ENCODE measurements at regions not wholly inside any gene's neighbourhood (a gene's known extent, or its start where the extent isn't known, plus 50 kb on each side); places are given as distances from the start of the nearest gene placed in this dataset.
"Not testable (repeated sequence)": the region's sequence is repeated elsewhere in the genome, so short reads cannot be mapped to it uniquely, and the experiment has no call there.

GRCh38 chr6:126723541-126724170 lies 383.7 kb downstream of the CENPW start:
- ATAC-seq (no peak), DNase-seq (no peak)
- Mint-ChIP-seq H3K27me3 (no peaks in the 10 kb centered on the region), H3K4me3 (no peak overlapping the region), H3K27ac (no peak overlapping the region), H3K4me1 (no peaks in the 10 kb centered on the region), H3K36me3 (ENCODE audit: low read depth) (no peaks in the 10 kb centered on the region), H3K9me3 (ENCODE audit: low read depth) (peaks cover 4% of the 10 kb centered on the region)
- CTCF ChIA-PET = no interaction called here
- POLR2A ChIA-PET = no interaction called here
- intact Hi-C loops (cut with DNase I, micrococcal nuclease) = no loop called here

GRCh38 chr6:126724821-126725220 lies 384.9 kb downstream of the CENPW start:
- POLR2A ChIA-PET = no interaction called here
- H3K4me3 Mint-ChIP-seq = no peak overlapping the region
- DNase-seq = no peak

GRCh38 chr6:126726454-126726853 lies 386.5 kb downstream of the CENPW start:
- H3K27me3 Mint-ChIP-seq; POLR2A ChIA-PET; CTCF ChIA-PET; ATAC-seq; DNase-seq; intact Hi-C loops (cut with DNase I, micrococcal nuclease); H3K9me3 Mint-ChIP-seq (ENCODE audit: low read depth); H3K27ac Mint-ChIP-seq; H3K4me3 Mint-ChIP-seq; H3K36me3 Mint-ChIP-seq (ENCODE audit: low read depth); H3K4me1 Mint-ChIP-seq: not testable (repeated sequence)

More at GRCh38 chr6:126724821-126725220, 384.9 kb downstream of the CENPW start:
- no peaks in the 10 kb centered on the region for H3K4me1 Mint-ChIP-seq
- ATAC-seq = no peak
- H3K27me3 Mint-ChIP-seq = no peaks in the 10 kb centered on the region
- CTCF ChIA-PET = no interaction called here
- peaks cover 9% of the 10 kb centered on the region for H3K9me3 Mint-ChIP-seq (ENCODE audit: low read depth)
- intact Hi-C loops (cut with DNase I, micrococcal nuclease) = no loop called here
- H3K27ac Mint-ChIP-seq = no peak overlapping the region
- H3K36me3 Mint-ChIP-seq (ENCODE audit: low read depth) = no peaks in the 10 kb centered on the region

- CTCF ChIA-PET = interaction anchor here (1.3 kb wide), 1 partner anchor 10 kb away, joined by 5 read pairs; no protein-coding TSS in a partner anchor
- H3K27ac Mint-ChIP-seq = no peak overlapping the region
- no peaks in the 10 kb centered on the region for H3K27me3 Mint-ChIP-seq
- H3K4me1 Mint-ChIP-seq = no peaks in the 10 kb centered on the region
- no peaks in the 10 kb centered on the region for H3K36me3 Mint-ChIP-seq (ENCODE audit: low read depth)
- DNase-seq (no peak), ATAC-seq (no peak)
- no peak overlapping the region for H3K4me3 Mint-ChIP-seq
- intact Hi-C loops (cut with DNase I, micrococcal nuclease) = no loop called here
- peaks cover 3% of the 10 kb centered on the region for H3K9me3 Mint-ChIP-seq (ENCODE audit: low read depth)
- POLR2A ChIA-PET = no interaction called here
These were observed 380.3 kb upstream of the RSPO3 start for GRCh38 chr6:126738146-126738545.

- DNase-seq (no peak), ATAC-seq (no peak)
- Mint-ChIP-seq H3K4me3 (no peak overlapping the region), H3K9me3 (ENCODE audit: low read depth) (peaks cover 3% of the 10 kb centered on the region), H3K36me3 (ENCODE audit: low read depth) (no peaks in the 10 kb centered on the region), H3K27ac (no peak overlapping the region), H3K4me1 (no peaks in the 10 kb centered on the region), H3K27me3 (no peaks in the 10 kb centered on the region)
- intact Hi-C loops (cut with DNase I, micrococcal nuclease) = no loop called here
- POLR2A ChIA-PET = interaction anchor here (0.6 kb wide), 1 partner anchor 1223 kb away, joined by 5 read pairs; no protein-coding TSS in a partner anchor
- CTCF ChIA-PET = interaction anchor here (1.3 kb wide), 1 partner anchor 9 kb away, joined by 5 read pairs; no protein-coding TSS in a partner anchor
These were observed 379.8 kb upstream of the RSPO3 start for GRCh38 chr6:126738641-126739040.

- ChIA-PET POLR2A (no interaction called here), CTCF (no interaction called here)
- no peaks in the 10 kb centered on the region for H3K4me1 Mint-ChIP-seq
- no peaks in the 10 kb centered on the region for H3K27me3 Mint-ChIP-seq
- H3K36me3 Mint-ChIP-seq (ENCODE audit: low read depth) = no peaks in the 10 kb centered on the region
- H3K9me3 Mint-ChIP-seq (ENCODE audit: low read depth) = no peaks in the 10 kb centered on the region
- ATAC-seq (no peak), DNase-seq (no peak)
- no peak overlapping the region for H3K27ac Mint-ChIP-seq
- intact Hi-C loops (cut with DNase I, micrococcal nuclease) = no loop called here
- no peak overlapping the region for H3K4me3 Mint-ChIP-seq
These were observed 375.4 kb upstream of the RSPO3 start for GRCh38 chr6:126743076-126743475.

GRCh38 chr6:126747728-126748540 lies 370.5 kb upstream of the RSPO3 start:
- H3K4me1 Mint-ChIP-seq = no peaks in the 10 kb centered on the region
- ATAC-seq (no peak), DNase-seq (no peak)
- no peaks in the 10 kb centered on the region for H3K36me3 Mint-ChIP-seq (ENCODE audit: low read depth)
- CTCF ChIA-PET = interaction anchor here (1.8 kb wide), 1 partner anchor 10 kb away, joined by 5 read pairs; no protein-coding TSS in a partner anchor
- H3K27me3 Mint-ChIP-seq = no peaks in the 10 kb centered on the region
- POLR2A ChIA-PET = no interaction called here
- intact Hi-C loops (cut with DNase I, micrococcal nuclease) = no loop called here
- no peak overlapping the region for H3K27ac Mint-ChIP-seq
- no peak overlapping the region for H3K4me3 Mint-ChIP-seq
- H3K9me3 Mint-ChIP-seq (ENCODE audit: low read depth) = peaks cover 8% of the 10 kb centered on the region

- CTCF ChIA-PET = no interaction called here
- H3K4me1 Mint-ChIP-seq = no peaks in the 10 kb centered on the region
- no peak overlapping the region for H3K27ac Mint-ChIP-seq
- intact Hi-C loops (cut with DNase I, micrococcal nuclease) = no loop called here
- no peak for DNase-seq
- H3K36me3 Mint-ChIP-seq (ENCODE audit: low read depth) = no peaks in the 10 kb centered on the region
- no peaks in the 10 kb centered on the region for H3K27me3 Mint-ChIP-seq
- no peak for ATAC-seq
- H3K4me3 Mint-ChIP-seq = no peak overlapping the region
- POLR2A ChIA-PET = no interaction called here
- peaks cover 10% of the 10 kb centered on the region for H3K9me3 Mint-ChIP-seq (ENCODE audit: low read depth)
These were observed 364.9 kb upstream of the RSPO3 start for GRCh38 chr6:126753606-126754005.

- CTCF ChIA-PET = no interaction called here
- Mint-ChIP-seq H3K27ac (no peak overlapping the region), H3K4me3 (no peak overlapping the region), H3K9me3 (ENCODE audit: low read depth) (no peaks in the 10 kb centered on the region), H3K4me1 (no peaks in the 10 kb centered on the region), H3K27me3 (peaks cover 2% of the 10 kb centered on the region), H3K36me3 (ENCODE audit: low read depth) (no peaks in the 10 kb centered on the region)
- intact Hi-C loops (cut with DNase I, micrococcal nuclease) = no loop called here
- DNase-seq (no peak), ATAC-seq (no peak)
- POLR2A ChIA-PET = no interaction called here
These were observed 356.6 kb upstream of the RSPO3 start for GRCh38 chr6:126761854-126762253.

- DNase-seq (no peak), ATAC-seq (no peak)
- Mint-ChIP-seq H3K9me3 (ENCODE audit: low read depth) (no peaks in the 10 kb centered on the region), H3K4me1 (no peaks in the 10 kb centered on the region), H3K27ac (no peak overlapping the region), H3K27me3 (peaks cover 2% of the 10 kb centered on the region), H3K36me3 (ENCODE audit: low read depth) (no peaks in the 10 kb centered on the region), H3K4me3 (no peak overlapping the region)
- intact Hi-C loops (cut with DNase I, micrococcal nuclease) = no loop called here
- ChIA-PET CTCF (interaction anchor here (1.0 kb wide), 1 partner anchor 317 kb away, joined by 3 read pairs; no protein-coding TSS in a partner anchor), POLR2A (no interaction called here)
These were observed 354.4 kb upstream of the RSPO3 start for GRCh38 chr6:126764104-126764503.

- intact Hi-C loops (cut with DNase I, micrococcal nuclease) = no loop called here
- H3K4me1 Mint-ChIP-seq = no peaks in the 10 kb centered on the region
- H3K27ac Mint-ChIP-seq = no peak overlapping the region
- POLR2A ChIA-PET = no interaction called here
- peaks cover 5% of the 10 kb centered on the region for H3K27me3 Mint-ChIP-seq
- DNase-seq (no peak), ATAC-seq (no peak)
- no peak overlapping the region for H3K4me3 Mint-ChIP-seq
- H3K36me3 Mint-ChIP-seq (ENCODE audit: low read depth) = no peaks in the 10 kb centered on the region
- no peaks in the 10 kb centered on the region for H3K9me3 Mint-ChIP-seq (ENCODE audit: low read depth)
- CTCF ChIA-PET = no interaction called here
These were observed 353.8 kb upstream of the RSPO3 start for GRCh38 chr6:126764671-126765070.

GRCh38 chr6:126766820-126767219 lies 351.7 kb upstream of the RSPO3 start:
- H3K4me1 Mint-ChIP-seq = no peaks in the 10 kb centered on the region
- CTCF ChIA-PET = no interaction called here

More at GRCh38 chr6:126766820-126767219, 351.7 kb upstream of the RSPO3 start:
- intact Hi-C loops (cut with DNase I, micrococcal nuclease) = no loop called here
- DNase-seq (no peak), ATAC-seq (no peak)
- H3K27ac Mint-ChIP-seq = no peak overlapping the region
- no peaks in the 10 kb centered on the region for H3K9me3 Mint-ChIP-seq (ENCODE audit: low read depth)
- no peaks in the 10 kb centered on the region for H3K36me3 Mint-ChIP-seq (ENCODE audit: low read depth)
- H3K27me3 Mint-ChIP-seq = peaks cover 5% of the 10 kb centered on the region
- no peak overlapping the region for H3K4me3 Mint-ChIP-seq
- POLR2A ChIA-PET = interaction anchor here (0.6 kb wide), 1 partner anchor 492 kb away, joined by 4 read pairs; no protein-coding TSS in a partner anchor

Measured in activated CD4-positive, alpha-beta T cell treated with anti-CD3 and anti-CD28 coated beads for 36 hours (primary cell).